Parathyroid adenoma (tissue), 2 donors: ENCODE measurements at regions not wholly inside any gene's neighbourhood (a gene's known extent, or its start where the extent isn't known, plus 50 kb on each side); places are given as distances from the start of the nearest gene placed in this dataset.

ENCODE experiments used
- H2AFZ ChIP-seq: fragments of 300-600 bp; sonication (generic); one replicate; pipeline ENCODE4 v1.7.0; 2017; ENCODE audit warnings: antibody characterized with exemption, mild to moderate bottlenecking
- H3K27ac ChIP-seq: fragments of 300-600 bp; sonication (generic); one replicate; pipeline ENCODE4 v1.7.0; 2017
- H3K27me3 ChIP-seq: fragments of 300-600 bp; sonication (generic); one replicate; pipeline ENCODE4 v1.7.0; 2017; ENCODE audit warnings: low read length; ENCODE audit not compliant: control insufficient read depth, insufficient read depth
- H3K36me3 ChIP-seq: fragments of 300-600 bp; sonication (generic); one replicate; pipeline ENCODE4 v1.7.0; 2017; ENCODE audit warnings: low read length; ENCODE audit not compliant: control insufficient read depth, insufficient read depth
- H3K4me1 ChIP-seq: fragments of 300-600 bp; sonication (generic); one replicate; pipeline ENCODE4 v1.7.0; 2017; ENCODE audit warnings: control low read depth
- H3K4me2 ChIP-seq: fragments of 300-600 bp; sonication (generic); one replicate; pipeline ENCODE4 v1.7.0; 2017; ENCODE audit warnings: low read length
- H3K4me3 ChIP-seq: fragments of 300-600 bp; sonication (generic); one replicate; pipeline ENCODE4 v1.7.0; 2017; ENCODE audit warnings: low read depth, low read length
- H3K79me2 ChIP-seq: fragments of 300-600 bp; sonication (generic); one replicate; pipeline ENCODE4 v1.7.0; 2017; ENCODE audit warnings: control low read depth
- H3K9ac ChIP-seq: fragments of 300-600 bp; sonication (generic); one replicate; pipeline ENCODE4 v1.7.0; 2017; ENCODE audit warnings: mild to moderate bottlenecking
- H3K9me3 ChIP-seq: fragments of 300-600 bp; sonication (generic); one replicate; pipeline ENCODE4 v1.7.0; 2017; ENCODE audit warnings: low read length; ENCODE audit not compliant: control insufficient read depth
- TF ChIP-seq, protein P1 (sequence below): fragments of 300-600 bp; sonication (generic); IDR thresholded peaks from one replicate; pipeline ENCODE4 v1.7.0; 2017; ENCODE audit warnings: antibody characterized with exemption, mild to moderate bottlenecking
- donor health status: primary hyperparathyroidism.

DNA sequence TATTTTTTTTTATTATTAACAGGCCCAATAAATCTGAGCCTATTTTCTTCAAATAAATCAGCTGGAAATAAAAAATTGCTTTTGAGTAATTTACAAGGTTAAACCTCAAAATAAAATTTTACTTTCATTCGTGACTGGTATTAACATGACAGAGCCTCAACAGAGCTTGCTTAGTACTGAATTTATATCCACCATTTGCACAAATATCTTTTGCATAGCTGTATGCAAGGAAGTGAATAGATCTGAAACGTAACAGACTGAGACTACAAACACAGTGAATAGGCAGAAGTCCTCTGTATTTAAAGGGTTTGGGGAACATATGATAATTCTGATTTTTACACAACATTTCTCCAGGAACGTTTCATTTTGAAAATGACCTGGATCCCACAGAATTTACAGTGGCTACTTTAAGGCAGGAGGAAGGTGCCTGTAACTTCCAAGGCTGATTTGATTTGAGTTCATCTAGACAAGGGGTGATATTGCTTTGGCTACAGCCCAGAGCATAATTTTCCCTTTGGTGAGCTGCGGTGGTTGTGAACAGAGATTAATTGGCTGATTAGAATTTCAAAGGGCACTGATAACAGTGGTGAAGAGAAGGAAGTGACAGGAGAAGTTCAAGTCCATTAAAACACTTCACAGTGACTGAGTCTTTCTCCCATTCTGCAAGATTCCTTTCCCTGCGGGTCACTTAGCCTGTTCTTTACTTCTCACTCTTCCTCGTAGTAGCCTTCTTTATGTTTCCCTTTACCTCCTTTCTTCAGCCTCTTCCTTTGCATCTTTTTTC is 121.2 kb upstream of the SASH1 start:
- no peaks in the 10 kb centered on the region for H3K9me3 ChIP-seq
- no peak overlapping the region for H3K9ac ChIP-seq
- TF ChIP-seq, protein P1, sequence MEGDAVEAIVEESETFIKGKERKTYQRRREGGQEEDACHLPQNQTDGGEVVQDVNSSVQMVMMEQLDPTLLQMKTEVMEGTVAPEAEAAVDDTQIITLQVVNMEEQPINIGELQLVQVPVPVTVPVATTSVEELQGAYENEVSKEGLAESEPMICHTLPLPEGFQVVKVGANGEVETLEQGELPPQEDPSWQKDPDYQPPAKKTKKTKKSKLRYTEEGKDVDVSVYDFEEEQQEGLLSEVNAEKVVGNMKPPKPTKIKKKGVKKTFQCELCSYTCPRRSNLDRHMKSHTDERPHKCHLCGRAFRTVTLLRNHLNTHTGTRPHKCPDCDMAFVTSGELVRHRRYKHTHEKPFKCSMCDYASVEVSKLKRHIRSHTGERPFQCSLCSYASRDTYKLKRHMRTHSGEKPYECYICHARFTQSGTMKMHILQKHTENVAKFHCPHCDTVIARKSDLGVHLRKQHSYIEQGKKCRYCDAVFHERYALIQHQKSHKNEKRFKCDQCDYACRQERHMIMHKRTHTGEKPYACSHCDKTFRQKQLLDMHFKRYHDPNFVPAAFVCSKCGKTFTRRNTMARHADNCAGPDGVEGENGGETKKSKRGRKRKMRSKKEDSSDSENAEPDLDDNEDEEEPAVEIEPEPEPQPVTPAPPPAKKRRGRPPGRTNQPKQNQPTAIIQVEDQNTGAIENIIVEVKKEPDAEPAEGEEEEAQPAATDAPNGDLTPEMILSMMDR: no peak
- H3K27ac ChIP-seq: no peak overlapping the region
- no peak overlapping the region for H2AFZ ChIP-seq
- H3K27me3 ChIP-seq: no peaks in the 10 kb centered on the region
- H3K36me3 ChIP-seq: no peaks in the 10 kb centered on the region
- H3K79me2 ChIP-seq: no peaks in the 10 kb centered on the region
- no peak overlapping the region for H3K4me2 ChIP-seq
- H3K4me3 ChIP-seq: no peak overlapping the region
- H3K4me1 ChIP-seq: peaks cover 9% of the 10 kb centered on the region

DNA sequence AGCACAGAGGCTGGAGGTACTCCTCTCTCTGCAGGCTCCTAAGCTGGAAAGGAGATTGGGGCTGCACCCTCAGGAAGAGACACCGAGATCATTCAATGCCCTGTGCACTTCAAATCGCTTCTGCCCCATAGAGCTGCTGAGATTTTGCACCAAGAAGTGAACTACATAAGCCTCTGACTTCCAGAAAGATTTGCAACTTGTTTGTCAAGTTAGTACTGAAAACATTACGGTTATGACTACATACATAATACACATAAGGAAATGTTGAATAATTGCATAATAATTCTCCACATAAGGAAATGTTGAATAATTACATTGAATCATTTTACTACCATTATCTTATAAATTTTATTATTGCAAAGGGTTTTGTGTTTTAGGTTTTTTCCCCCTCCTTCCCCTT is 120.3 kb upstream of the SASH1 start:
- no peak overlapping the region for H3K9ac ChIP-seq
- H3K79me2 ChIP-seq: no peaks in the 10 kb centered on the region
- H3K36me3 ChIP-seq: no peaks in the 10 kb centered on the region
- TF ChIP-seq, protein P1: no peak
- peaks cover 9% of the 10 kb centered on the region for H3K4me1 ChIP-seq
- H3K4me2 ChIP-seq: no peak overlapping the region
- H3K27me3 ChIP-seq: no peaks in the 10 kb centered on the region
- H3K4me3 ChIP-seq: no peak overlapping the region
- no peak overlapping the region for H3K27ac ChIP-seq
- no peaks in the 10 kb centered on the region for H3K9me3 ChIP-seq
- no peak overlapping the region for H2AFZ ChIP-seq

DNA sequence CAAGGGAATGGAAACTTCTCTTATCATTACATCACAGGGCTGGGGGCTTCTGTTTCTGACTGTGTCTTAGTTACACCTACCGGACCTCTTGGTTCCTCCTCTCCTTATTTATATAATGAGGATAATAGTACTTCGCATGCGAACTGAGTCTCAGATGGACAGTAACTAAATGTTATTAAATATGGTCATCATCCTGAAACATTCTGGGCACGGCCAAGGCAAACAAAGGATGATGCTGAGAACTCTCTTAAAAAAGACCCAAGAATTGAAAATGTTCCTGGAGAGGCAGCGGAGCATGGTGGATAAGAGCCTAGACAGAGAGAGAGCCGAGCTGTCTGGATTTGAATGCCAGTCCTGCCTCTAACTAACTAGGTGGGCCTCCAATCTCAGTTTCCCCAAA is 119.8 kb upstream of the SASH1 start:
- Histone ChIP-seq H3K4me2 (no peak overlapping the region), H3K4me3 (no peak overlapping the region), H3K36me3 (no peaks in the 10 kb centered on the region), H3K79me2 (no peaks in the 10 kb centered on the region), H3K27me3 (no peaks in the 10 kb centered on the region), H3K9me3 (no peaks in the 10 kb centered on the region), H3K9ac (no peak overlapping the region), H3K27ac (no peak overlapping the region), H2AFZ (no peak overlapping the region), H3K4me1 (peaks cover 9% of the 10 kb centered on the region)
- TF ChIP-seq, protein P1: no peak

DNA sequence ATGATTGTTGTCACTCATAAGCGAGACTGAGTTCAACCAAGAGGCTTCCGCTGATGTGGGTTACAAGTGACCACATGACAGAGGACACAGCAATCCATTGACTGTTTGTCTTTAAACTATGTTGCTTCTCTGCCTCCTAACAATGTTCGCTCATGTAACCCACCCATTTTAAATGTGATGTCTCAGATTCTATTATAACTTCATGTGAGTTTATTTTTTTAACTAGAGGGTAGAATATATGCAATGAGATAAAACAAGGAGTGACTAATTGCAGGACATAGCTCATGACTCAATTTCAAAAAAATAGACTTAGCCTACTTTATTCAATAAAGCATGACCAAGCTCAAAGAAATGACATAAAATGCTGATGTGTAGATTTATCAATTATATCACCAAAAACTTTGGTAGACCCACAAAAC is 119.2 kb upstream of the SASH1 start:
- Histone ChIP-seq H3K27ac (no peak overlapping the region), H2AFZ (no peak overlapping the region), H3K4me3 (no peak overlapping the region), H3K4me1 (peaks cover 9% of the 10 kb centered on the region), H3K9ac (no peak overlapping the region), H3K9me3 (no peaks in the 10 kb centered on the region), H3K79me2 (no peaks in the 10 kb centered on the region), H3K4me2 (no peak overlapping the region), H3K27me3 (no peaks in the 10 kb centered on the region), H3K36me3 (no peaks in the 10 kb centered on the region)
- TF ChIP-seq, protein P1: no peak

DNA sequence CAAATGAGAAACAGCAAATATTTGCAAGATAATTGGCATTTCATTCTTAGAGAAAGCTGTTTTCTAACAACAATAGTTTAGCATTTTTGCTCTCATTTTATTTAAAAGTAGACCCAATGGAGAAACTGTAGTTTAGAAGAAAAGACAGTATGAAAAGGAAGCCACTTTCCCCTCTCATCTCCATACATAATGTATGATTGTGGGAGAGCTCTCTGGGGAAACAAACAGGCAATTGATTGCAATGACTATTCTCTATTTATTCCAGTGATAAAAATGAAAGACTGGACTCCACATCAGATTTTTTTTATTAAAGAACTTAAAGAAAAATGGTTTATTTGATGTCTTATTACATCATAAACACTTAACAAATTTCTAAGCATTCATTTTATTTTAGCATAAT is 116.8 kb upstream of the SASH1 start:
- Histone ChIP-seq H3K27ac (no peak overlapping the region), H3K36me3 (no peaks in the 10 kb centered on the region), H3K4me1 (peaks cover 4% of the 10 kb centered on the region)

More for the DNA sequence above, 116.8 kb upstream of the SASH1 start:
- no peak overlapping the region for H3K4me3 ChIP-seq
- no peak overlapping the region for H3K4me2 ChIP-seq
- no peaks in the 10 kb centered on the region for H3K9me3 ChIP-seq
- no peaks in the 10 kb centered on the region for H3K79me2 ChIP-seq
- H3K27me3 ChIP-seq: no peaks in the 10 kb centered on the region
- H2AFZ ChIP-seq: no peak overlapping the region
- no peak overlapping the region for H3K9ac ChIP-seq
- TF ChIP-seq, protein P1: no peak
